HCT116 (cell line): ENCODE measurements at regions not wholly inside any gene's neighbourhood (a gene's known extent, or its start where the extent isn't known, plus 50 kb on each side); places are given as distances from the start of the nearest gene placed in this dataset.

ENCODE experiments used
- FOSL1 ChIP-seq: IDR thresholded peaks from 2 replicates; pipeline ENCODE4 v1.6.1; 2012; ENCODE audit warnings: low read depth
- POLR2AphosphoS5 ChIP-seq: IDR thresholded peaks from 2 replicates; pipeline ENCODE4 v1.6.1; 2011; ENCODE audit warnings: mild to moderate bottlenecking, low read depth, low read length, moderate library complexity
- TCF7L2 ChIP-seq: IDR thresholded peaks from 2 replicates; pipeline ENCODE4 v1.7.0; 2011; ENCODE audit warnings: borderline replicate concordance, inconsistent platforms; ENCODE audit not compliant: insufficient read depth, insufficient read length; ENCODE audit errors: extremely low read depth
- TF ChIP-seq, protein P1 (sequence below): IDR thresholded peaks from 2 replicates; pipeline ENCODE4 v1.6.1; 2012

DNA sequence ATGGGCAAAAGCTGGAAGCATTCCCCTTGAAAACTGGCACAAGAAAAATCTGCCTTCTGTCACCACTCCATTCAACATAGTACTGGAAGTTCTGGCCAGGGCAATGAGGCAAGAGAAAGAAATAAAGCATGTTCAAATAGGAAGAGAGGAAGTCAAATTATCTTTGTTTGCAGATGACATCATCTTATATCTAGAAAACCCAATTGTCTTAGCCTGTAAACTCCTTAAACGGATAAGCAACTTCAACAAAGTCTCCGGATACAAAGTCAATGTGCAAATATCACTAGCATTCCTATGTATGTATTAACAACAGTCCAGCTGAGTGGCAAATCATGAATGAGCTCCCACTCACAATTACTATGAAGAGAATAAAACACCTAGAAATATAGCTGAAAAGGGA is 1579.3 kb downstream of the SUCLG1 start:
- TF ChIP-seq TCF7L2 (no peak), POLR2AphosphoS5 (no peak), FOSL1 (no peak)
- TF ChIP-seq, protein P1, sequence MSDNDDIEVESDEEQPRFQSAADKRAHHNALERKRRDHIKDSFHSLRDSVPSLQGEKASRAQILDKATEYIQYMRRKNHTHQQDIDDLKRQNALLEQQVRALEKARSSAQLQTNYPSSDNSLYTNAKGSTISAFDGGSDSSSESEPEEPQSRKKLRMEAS = no peak
